OCI-LY1 (cell line): ENCODE measurements at regions not wholly inside any gene's neighbourhood (a gene's known extent, or its start where the extent isn't known, plus 50 kb on each side); places are given as distances from the start of the nearest gene placed in this dataset.

Experiments
- H2AFZ ChIP-seq: fragments of 200-600 bp; sonication (generic), shearing (Covaris generic); 2 replicates; pipeline ENCODE4 v1.6.0; 2014; ENCODE audit warnings: antibody characterized with exemption, mild to moderate bottlenecking, low read length
- H3F3A ChIP-seq: fragments of 200-600 bp; sonication (generic), shearing (Covaris generic); 2 replicates; pipeline ENCODE4 v1.6.0; 2014; ENCODE audit warnings: mild to moderate bottlenecking, antibody characterized with exemption, low read length, moderate library complexity; ENCODE audit not compliant: insufficient read depth
- H3K27ac ChIP-seq: fragments of 200-600 bp; sonication (generic); 2 replicates; pipeline ENCODE4 v1.5.1; 2014; ENCODE audit warnings: low read length, mixed run types, mild to moderate bottlenecking, low read depth; ENCODE audit not compliant: poor library complexity, severe bottlenecking
- H3K27me3 ChIP-seq: fragments of 200-600 bp; sonication (generic); 2 replicates; pipeline ENCODE4 v1.6.0; 2014; ENCODE audit warnings: antibody characterized with exemption, mild to moderate bottlenecking, low read length, moderate library complexity; ENCODE audit not compliant: insufficient read depth
- H3K36me3 ChIP-seq: fragments of 200-600 bp; sonication (generic); 2 replicates; pipeline ENCODE4 v1.6.1; 2014; ENCODE audit warnings: mild to moderate bottlenecking, antibody characterized with exemption, low read length, moderate library complexity, mixed read lengths; ENCODE audit not compliant: insufficient read depth
- H3K4me1 ChIP-seq: fragments of 200-600 bp; sonication (generic); 2 replicates; pipeline ENCODE4 v1.5.1; 2014; ENCODE audit warnings: mild to moderate bottlenecking, low read length, moderate library complexity; ENCODE audit not compliant: insufficient read depth, severe bottlenecking
- H3K4me2 ChIP-seq: fragments of 200-600 bp; sonication (generic), shearing (Covaris generic); 2 replicates; pipeline ENCODE4 v1.6.1; 2014; ENCODE audit warnings: low read length
- H3K4me3 ChIP-seq: fragments of 200-600 bp; sonication (generic); 2 replicates; pipeline ENCODE4 v1.5.1; 2014; ENCODE audit warnings: low read length, low read depth, mild to moderate bottlenecking, mixed read lengths; ENCODE audit not compliant: poor library complexity, severe bottlenecking
- H3K79me2 ChIP-seq: fragments of 200-600 bp; shearing (Covaris generic); 2 replicates; pipeline ENCODE4 v1.6.1; 2016; ENCODE audit warnings: mixed run types, low read length, mixed read lengths; ENCODE audit not compliant: insufficient read depth
- H3K9ac ChIP-seq: fragments of 200-600 bp; sonication (generic), shearing (Covaris generic); 2 replicates; pipeline ENCODE4 v1.6.1; 2014; ENCODE audit warnings: mild to moderate bottlenecking, low read length, mixed read lengths
- H3K9me2 ChIP-seq: fragments of 200-600 bp; sonication (generic), shearing (Covaris generic); 2 replicates; pipeline ENCODE4 v1.6.1; 2014; ENCODE audit warnings: low read depth, mild to moderate bottlenecking, low read length, mixed read lengths
- H3K9me3 ChIP-seq: fragments of 200-600 bp; shearing (Covaris generic); 2 replicates; pipeline ENCODE4 v1.6.1; 2014; ENCODE audit warnings: low read length, mixed read lengths
- H4K20me1 ChIP-seq: fragments of 200-600 bp; sonication (generic), shearing (Covaris generic); 2 replicates; pipeline ENCODE4 v1.6.0; 2016; ENCODE audit warnings: mild to moderate bottlenecking, low read length; ENCODE audit not compliant: insufficient read depth
- CTCF ChIP-seq: fragments of 200-600 bp; sonication (generic), shearing (Covaris generic); IDR thresholded peaks from 2 replicates; pipeline ENCODE4 v1.5.1; 2017; ENCODE audit warnings: mild to moderate bottlenecking, antibody characterized with exemption, low read length, moderate library complexity, mixed read lengths
- EZH2 ChIP-seq: fragments of 200-600 bp; sonication (generic), shearing (Covaris generic); IDR thresholded peaks from 2 replicates; pipeline ENCODE4 v1.8.0; 2017; ENCODE audit warnings: borderline replicate concordance, mixed run types, mild to moderate bottlenecking, antibody characterized with exemption, low read length, moderate library complexity, mixed read lengths

- Histone ChIP-seq H4K20me1 (no peaks in the 10 kb centered on the region), H3K9ac (no peak overlapping the region), H3K4me1 (peaks cover 16% of the 10 kb centered on the region), H3K4me2 (0 out of 2 replicates have a peak overlapping the region, but pooled peaks have one; percentile 2), H3K9me2 (no peaks in the 10 kb centered on the region), H3F3A (no peaks in the 10 kb centered on the region), H2AFZ (no peak overlapping the region), H3K36me3 (no peaks in the 10 kb centered on the region), H3K9me3 (no peaks in the 10 kb centered on the region), H3K4me3 (no peak overlapping the region), H3K27ac (no peak overlapping the region), H3K27me3 (no peaks in the 10 kb centered on the region), H3K79me2 (no peaks in the 10 kb centered on the region)
- TF ChIP-seq CTCF (no peak), EZH2 (no peak)
These were observed 485.7 kb downstream of the CSNK1G3 start for GRCh38 chr5:123997462-123998215.

GRCh38 chr5:123997064-123997461 lies 485.1 kb downstream of the CSNK1G3 start:
- Histone ChIP-seq H3K9ac (no peak overlapping the region), H3K4me2 (0 out of 2 replicates have a peak overlapping the region, but pooled peaks have one; percentile 2), H3K27me3 (no peaks in the 10 kb centered on the region), H3K4me3 (no peak overlapping the region), H3K9me2 (no peaks in the 10 kb centered on the region), H2AFZ (no peak overlapping the region), H3K9me3 (no peaks in the 10 kb centered on the region), H3F3A (no peaks in the 10 kb centered on the region), H3K79me2 (no peaks in the 10 kb centered on the region), H4K20me1 (no peaks in the 10 kb centered on the region), H3K36me3 (no peaks in the 10 kb centered on the region), H3K4me1 (peaks cover 16% of the 10 kb centered on the region), H3K27ac (no peak overlapping the region)
- TF ChIP-seq EZH2 (no peak), CTCF (no peak)

- no peaks in the 10 kb centered on the region for H3K9me3 ChIP-seq
- peaks cover 21% of the 10 kb centered on the region for H3K4me1 ChIP-seq
- H3F3A ChIP-seq, result no peaks in the 10 kb centered on the region
- H3K36me3 ChIP-seq, result no peaks in the 10 kb centered on the region
- H3K4me2 ChIP-seq, result no peak overlapping the region
- H2AFZ ChIP-seq, result no peak overlapping the region
- H3K27ac ChIP-seq, result no peak overlapping the region
- no peaks in the 10 kb centered on the region for H3K27me3 ChIP-seq
- no peaks in the 10 kb centered on the region for H4K20me1 ChIP-seq
- H3K4me3 ChIP-seq, result no peak overlapping the region
- H3K9me2 ChIP-seq, result no peaks in the 10 kb centered on the region
- no peaks in the 10 kb centered on the region for H3K79me2 ChIP-seq
- TF ChIP-seq EZH2, result no peak
- no peak for TF ChIP-seq CTCF
- no peak overlapping the region for H3K9ac ChIP-seq
These were observed 480.7 kb downstream of the CSNK1G3 start for GRCh38 chr5:123992641-123993040.
